OCI-LY1 (cell line): ENCODE measurements at regions not wholly inside any gene's neighbourhood (a gene's known extent, or its start where the extent isn't known, plus 50 kb on each side); places are given as distances from the start of the nearest gene placed in this dataset.

Experiments
- H2AFZ ChIP-seq: fragments of 200-600 bp; sonication (generic), shearing (Covaris generic); 2 replicates; pipeline ENCODE4 v1.6.0; 2014; ENCODE audit warnings: antibody characterized with exemption, mild to moderate bottlenecking, low read length
- H3F3A ChIP-seq: fragments of 200-600 bp; sonication (generic), shearing (Covaris generic); 2 replicates; pipeline ENCODE4 v1.6.0; 2014; ENCODE audit warnings: mild to moderate bottlenecking, antibody characterized with exemption, low read length, moderate library complexity; ENCODE audit not compliant: insufficient read depth
- H3K27ac ChIP-seq: fragments of 200-600 bp; sonication (generic); 2 replicates; pipeline ENCODE4 v1.5.1; 2014; ENCODE audit warnings: low read length, mixed run types, mild to moderate bottlenecking, low read depth; ENCODE audit not compliant: poor library complexity, severe bottlenecking
- H3K27me3 ChIP-seq: fragments of 200-600 bp; sonication (generic); 2 replicates; pipeline ENCODE4 v1.6.0; 2014; ENCODE audit warnings: antibody characterized with exemption, mild to moderate bottlenecking, low read length, moderate library complexity; ENCODE audit not compliant: insufficient read depth
- H3K36me3 ChIP-seq: fragments of 200-600 bp; sonication (generic); 2 replicates; pipeline ENCODE4 v1.6.1; 2014; ENCODE audit warnings: mild to moderate bottlenecking, antibody characterized with exemption, low read length, moderate library complexity, mixed read lengths; ENCODE audit not compliant: insufficient read depth
- H3K4me1 ChIP-seq: fragments of 200-600 bp; sonication (generic); 2 replicates; pipeline ENCODE4 v1.5.1; 2014; ENCODE audit warnings: mild to moderate bottlenecking, low read length, moderate library complexity; ENCODE audit not compliant: insufficient read depth, severe bottlenecking
- H3K4me2 ChIP-seq: fragments of 200-600 bp; sonication (generic), shearing (Covaris generic); 2 replicates; pipeline ENCODE4 v1.6.1; 2014; ENCODE audit warnings: low read length
- H3K4me3 ChIP-seq: fragments of 200-600 bp; sonication (generic); 2 replicates; pipeline ENCODE4 v1.5.1; 2014; ENCODE audit warnings: low read length, low read depth, mild to moderate bottlenecking, mixed read lengths; ENCODE audit not compliant: poor library complexity, severe bottlenecking
- H3K79me2 ChIP-seq: fragments of 200-600 bp; shearing (Covaris generic); 2 replicates; pipeline ENCODE4 v1.6.1; 2016; ENCODE audit warnings: mixed run types, low read length, mixed read lengths; ENCODE audit not compliant: insufficient read depth
- H3K9ac ChIP-seq: fragments of 200-600 bp; sonication (generic), shearing (Covaris generic); 2 replicates; pipeline ENCODE4 v1.6.1; 2014; ENCODE audit warnings: mild to moderate bottlenecking, low read length, mixed read lengths
- H3K9me2 ChIP-seq: fragments of 200-600 bp; sonication (generic), shearing (Covaris generic); 2 replicates; pipeline ENCODE4 v1.6.1; 2014; ENCODE audit warnings: low read depth, mild to moderate bottlenecking, low read length, mixed read lengths
- H3K9me3 ChIP-seq: fragments of 200-600 bp; shearing (Covaris generic); 2 replicates; pipeline ENCODE4 v1.6.1; 2014; ENCODE audit warnings: low read length, mixed read lengths
- H4K20me1 ChIP-seq: fragments of 200-600 bp; sonication (generic), shearing (Covaris generic); 2 replicates; pipeline ENCODE4 v1.6.0; 2016; ENCODE audit warnings: mild to moderate bottlenecking, low read length; ENCODE audit not compliant: insufficient read depth
- CTCF ChIP-seq: fragments of 200-600 bp; sonication (generic), shearing (Covaris generic); IDR thresholded peaks from 2 replicates; pipeline ENCODE4 v1.5.1; 2017; ENCODE audit warnings: mild to moderate bottlenecking, antibody characterized with exemption, low read length, moderate library complexity, mixed read lengths
- EZH2 ChIP-seq: fragments of 200-600 bp; sonication (generic), shearing (Covaris generic); IDR thresholded peaks from 2 replicates; pipeline ENCODE4 v1.8.0; 2017; ENCODE audit warnings: borderline replicate concordance, mixed run types, mild to moderate bottlenecking, antibody characterized with exemption, low read length, moderate library complexity, mixed read lengths

- TF ChIP-seq EZH2 (no peak), CTCF (no peak)
- no peak overlapping the region for H3K9ac ChIP-seq
- H3K4me1 ChIP-seq = no peaks in the 10 kb centered on the region
- H3K9me3 ChIP-seq = no peaks in the 10 kb centered on the region
- no peak overlapping the region for H3K4me3 ChIP-seq
- H4K20me1 ChIP-seq = no peaks in the 10 kb centered on the region
- no peak overlapping the region for H2AFZ ChIP-seq
- no peaks in the 10 kb centered on the region for H3K36me3 ChIP-seq
- no peak overlapping the region for H3K27ac ChIP-seq
- H3F3A ChIP-seq = no peaks in the 10 kb centered on the region
- no peaks in the 10 kb centered on the region for H3K9me2 ChIP-seq
- H3K79me2 ChIP-seq = no peaks in the 10 kb centered on the region
- no peaks in the 10 kb centered on the region for H3K27me3 ChIP-seq
- H3K4me2 ChIP-seq = no peak overlapping the region
Observed at GRCh38 chr1:37353871-37354270, 120.5 kb upstream of the ZC3H12A start.

GRCh38 chr1:37354876-37355650 is 119.3 kb upstream of the ZC3H12A start:
- no peak overlapping the region for H3K4me2 ChIP-seq
- H3F3A ChIP-seq = no peaks in the 10 kb centered on the region
- no peaks in the 10 kb centered on the region for H3K4me1 ChIP-seq
- TF ChIP-seq CTCF (no peak), EZH2 (no peak)
- no peaks in the 10 kb centered on the region for H3K36me3 ChIP-seq
- H3K27me3 ChIP-seq = no peaks in the 10 kb centered on the region
- no peak overlapping the region for H2AFZ ChIP-seq
- no peak overlapping the region for H3K4me3 ChIP-seq
- no peaks in the 10 kb centered on the region for H3K9me2 ChIP-seq
- H3K9ac ChIP-seq = no peak overlapping the region
- no peaks in the 10 kb centered on the region for H4K20me1 ChIP-seq
- no peaks in the 10 kb centered on the region for H3K79me2 ChIP-seq
- H3K9me3 ChIP-seq = no peaks in the 10 kb centered on the region
- H3K27ac ChIP-seq = no peak overlapping the region

- Histone ChIP-seq H4K20me1 (no peaks in the 10 kb centered on the region), H3K27ac (no peak overlapping the region), H3K9me2 (no peaks in the 10 kb centered on the region), H3F3A (no peaks in the 10 kb centered on the region), H3K36me3 (no peaks in the 10 kb centered on the region), H3K4me2 (no peak overlapping the region), H3K9ac (no peak overlapping the region), H3K27me3 (no peaks in the 10 kb centered on the region), H3K79me2 (no peaks in the 10 kb centered on the region), H3K4me3 (no peak overlapping the region), H2AFZ (no peak overlapping the region), H3K9me3 (no peaks in the 10 kb centered on the region), H3K4me1 (no peaks in the 10 kb centered on the region)
- TF ChIP-seq CTCF (no peak), EZH2 (no peak)
Observed at GRCh38 chr1:37358992-37359391, 115.4 kb upstream of the ZC3H12A start.
